ENCODE measurements at regions not wholly inside any gene's neighbourhood (a gene's known extent, or its start where the extent isn't known, plus 50 kb on each side); places are given as distances from the start of the nearest gene placed in this dataset.
"Not testable (repeated sequence)": the region's sequence is repeated elsewhere in the genome, so short reads cannot be mapped to it uniquely, and the experiment has no call there.

DNA sequence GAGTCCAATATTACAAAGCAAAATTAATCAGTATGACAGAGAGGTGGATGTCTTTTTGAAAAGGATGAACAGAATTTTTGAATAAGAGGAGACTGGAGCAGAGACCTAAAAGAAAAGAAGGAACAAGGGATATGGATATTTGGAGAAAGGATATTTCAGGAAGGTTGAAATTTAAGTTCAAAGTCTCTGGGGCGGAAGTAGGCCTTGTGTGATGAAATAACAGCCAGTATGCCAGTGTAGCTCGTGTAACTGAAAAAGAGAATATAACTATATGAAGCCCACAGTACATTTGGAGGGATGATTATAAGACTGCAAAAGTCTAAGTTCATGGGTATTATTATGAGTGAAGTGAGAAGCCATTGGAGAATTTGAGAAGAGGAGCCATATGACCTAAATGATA is 766.7 kb downstream of the GBE1 start:
- DNase-seq (ENCODE audit: low read depth in 2 of 3, low spot score in 2 of 3) = no peak

DNA sequence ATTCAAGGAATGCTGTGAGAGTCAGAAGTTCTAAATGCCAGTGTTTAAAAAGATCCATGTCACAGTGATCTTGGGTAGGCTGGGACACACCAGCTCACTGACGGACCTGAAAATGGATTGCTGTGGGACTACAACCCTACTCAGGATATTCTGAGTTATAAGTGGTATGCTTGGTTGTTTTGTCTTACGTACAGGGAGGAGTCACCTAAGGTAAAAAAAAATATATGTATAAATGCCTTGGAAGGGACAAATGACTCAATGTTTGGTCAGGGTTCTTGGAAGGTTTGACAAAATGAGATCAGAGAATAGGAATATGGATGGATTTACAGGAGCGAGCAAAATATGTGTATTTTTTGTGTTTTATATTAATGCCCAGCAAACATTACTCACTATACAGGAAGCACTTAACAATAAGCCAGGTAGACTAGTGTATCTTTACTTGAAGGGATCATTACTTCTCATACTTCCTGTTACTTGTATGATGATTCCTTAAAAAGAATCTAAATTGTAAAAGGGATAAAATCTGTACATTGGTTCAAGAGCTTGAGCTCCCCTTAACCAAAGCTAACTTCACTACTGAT is 767.3 kb downstream of the GBE1 start:
- DNase-seq (ENCODE audit: low read depth in 2 of 3, low spot score in 2 of 3) = no peak

DNA sequence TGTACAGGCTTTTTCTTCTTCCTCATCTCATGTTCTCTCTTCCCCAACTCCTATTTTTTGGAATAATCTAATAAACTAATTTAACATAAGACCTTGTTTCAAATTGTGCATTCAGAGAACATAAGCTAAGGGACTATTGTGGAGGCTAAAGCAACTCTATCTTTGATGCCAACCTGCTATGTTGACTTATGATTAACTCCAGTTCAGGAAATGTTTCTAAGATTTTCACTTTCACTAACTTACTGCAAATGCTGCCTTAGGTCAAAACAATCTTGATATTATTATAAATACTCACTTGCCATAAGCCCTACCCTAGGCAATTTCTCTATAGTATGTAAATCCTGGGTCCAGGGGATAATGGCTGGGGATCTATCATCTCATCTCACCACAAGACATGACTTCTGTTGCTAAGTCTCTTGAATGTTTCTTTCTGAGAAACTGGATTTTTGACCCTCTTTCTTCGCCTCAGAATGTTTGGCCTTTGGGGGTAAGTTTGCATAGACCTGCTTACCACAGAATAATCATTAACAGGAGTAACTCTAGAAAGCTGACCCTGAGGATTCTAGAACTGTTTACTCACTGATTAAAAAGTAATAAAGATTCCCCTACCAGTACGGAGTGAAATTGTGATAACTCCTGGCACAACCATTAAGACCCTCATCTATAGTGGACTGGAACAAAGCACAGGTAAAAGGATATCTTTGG is 768.1 kb downstream of the GBE1 start:
- no peak for DNase-seq (ENCODE audit: low read depth in 2 of 3, low spot score in 2 of 3)

DNA sequence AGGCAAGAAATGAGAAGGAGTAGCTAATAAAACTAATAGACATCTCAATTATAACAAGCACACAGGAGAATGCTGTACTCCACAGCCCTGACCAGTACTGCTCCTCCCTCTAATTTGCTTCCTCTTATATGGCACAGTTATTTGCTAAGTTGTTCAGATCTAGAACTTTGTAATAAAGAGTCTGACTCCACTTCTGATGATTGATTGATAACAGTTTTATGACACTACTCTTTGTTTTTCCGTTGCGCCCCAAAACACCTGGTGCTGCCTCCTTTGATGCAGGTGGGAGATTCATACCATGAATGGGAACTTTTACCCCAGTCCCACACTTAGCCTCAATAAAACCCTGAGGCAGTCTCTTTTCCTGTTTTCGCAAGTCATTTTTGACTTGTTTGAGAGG is 777.7 kb downstream of the GBE1 start:
- DNase-seq (ENCODE audit: low read depth in 2 of 3, low spot score in 2 of 3) = no peak

DNA sequence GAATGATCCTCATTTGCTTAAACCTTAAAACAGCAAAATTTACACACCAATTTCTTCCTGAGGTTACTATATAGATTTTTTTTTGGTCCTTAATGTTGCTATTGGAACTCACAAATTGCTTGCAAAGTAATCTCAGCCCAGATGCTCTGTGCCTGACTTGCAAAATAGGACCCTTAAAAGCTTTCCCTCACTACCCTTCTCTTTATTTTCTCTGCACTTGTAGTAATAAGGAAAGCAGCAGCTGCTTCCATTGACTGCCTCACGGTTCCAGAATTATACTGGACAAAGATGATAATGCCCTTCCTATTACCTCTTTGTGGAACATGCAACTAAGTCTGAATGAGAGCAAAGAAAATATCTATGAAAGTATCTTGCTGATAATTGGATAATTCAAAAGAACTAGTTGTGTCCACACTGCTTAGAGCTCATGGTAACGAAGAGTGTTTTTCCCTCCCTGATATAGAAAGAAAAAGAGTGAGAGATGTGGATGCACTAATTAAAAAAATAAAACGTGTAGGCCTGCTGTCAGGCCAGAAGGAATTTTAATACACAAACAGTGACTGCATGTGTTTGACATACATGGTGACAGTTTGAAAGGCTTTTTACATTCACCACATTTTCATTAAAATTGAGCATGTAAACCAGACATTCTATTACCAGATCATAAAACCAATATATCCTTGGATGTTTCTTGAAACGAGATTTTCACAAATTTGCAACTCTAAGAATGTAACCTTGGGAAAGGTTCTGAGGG is 783.1 kb downstream of the GBE1 start:
- no peak for DNase-seq (ENCODE audit: low read depth in 2 of 3, low spot score in 2 of 3)

DNA sequence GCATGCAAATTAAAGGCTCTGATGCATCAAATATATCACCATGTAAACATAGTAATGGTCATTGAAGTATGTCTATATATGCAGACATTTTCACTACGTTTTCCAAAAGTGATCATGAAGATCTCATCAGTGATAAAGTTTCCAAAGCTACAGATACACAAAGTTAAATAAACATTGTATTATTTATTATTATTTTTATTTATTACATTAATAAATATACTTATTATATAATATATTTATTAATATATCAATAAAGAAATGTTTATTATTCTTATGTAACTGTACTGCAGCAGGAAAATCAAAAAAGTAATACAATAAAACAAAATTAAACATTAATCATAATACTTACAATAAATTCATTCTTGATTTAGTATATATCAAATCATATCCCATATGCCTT is 791.2 kb downstream of the GBE1 start:
- DNase-seq (ENCODE audit: low read depth in 2 of 3, low spot score in 2 of 3) = no peak

DNA sequence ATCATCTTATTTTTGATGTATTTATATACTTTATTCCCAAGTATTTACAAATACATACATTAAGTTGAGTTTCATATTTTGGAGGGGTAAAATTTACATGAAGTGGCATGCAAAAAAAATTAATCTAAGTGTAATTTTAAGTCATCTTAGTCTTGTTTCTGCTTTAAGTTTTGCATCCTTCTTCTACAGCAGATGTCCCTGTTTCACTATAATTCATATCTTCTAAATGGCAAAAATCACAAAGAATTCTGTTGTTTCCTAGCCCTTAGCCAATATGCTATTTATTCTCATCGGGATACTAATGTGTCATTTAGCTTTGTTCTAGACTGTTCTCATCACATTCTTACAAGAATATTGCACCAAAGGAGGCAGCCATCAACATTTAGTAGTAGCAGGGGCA is 831.9 kb downstream of the GBE1 start:
- DNase-seq (ENCODE audit: low read depth in 2 of 3, low spot score in 2 of 3) = no peak

DNA sequence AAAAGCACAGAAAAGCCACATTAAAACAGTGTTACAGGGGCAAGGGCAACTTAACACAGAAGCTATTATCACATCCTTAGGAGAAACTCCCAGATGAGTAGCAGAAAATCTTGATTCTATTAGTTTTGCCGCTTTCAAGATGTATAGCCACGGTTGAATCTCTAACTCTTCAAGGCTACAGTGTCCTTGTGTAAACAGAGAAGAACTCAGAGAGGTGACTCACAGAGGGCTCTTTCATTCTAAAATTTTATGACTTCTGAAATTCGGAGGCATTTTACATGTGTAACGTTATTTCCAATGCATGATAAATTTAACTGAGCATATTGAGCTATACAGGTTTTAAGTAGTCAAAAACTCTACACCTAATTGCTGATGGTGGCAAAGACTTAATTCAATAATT is 846.6 kb downstream of the GBE1 start:
- no peak for DNase-seq (ENCODE audit: low read depth in 2 of 3, low spot score in 2 of 3)

DNA sequence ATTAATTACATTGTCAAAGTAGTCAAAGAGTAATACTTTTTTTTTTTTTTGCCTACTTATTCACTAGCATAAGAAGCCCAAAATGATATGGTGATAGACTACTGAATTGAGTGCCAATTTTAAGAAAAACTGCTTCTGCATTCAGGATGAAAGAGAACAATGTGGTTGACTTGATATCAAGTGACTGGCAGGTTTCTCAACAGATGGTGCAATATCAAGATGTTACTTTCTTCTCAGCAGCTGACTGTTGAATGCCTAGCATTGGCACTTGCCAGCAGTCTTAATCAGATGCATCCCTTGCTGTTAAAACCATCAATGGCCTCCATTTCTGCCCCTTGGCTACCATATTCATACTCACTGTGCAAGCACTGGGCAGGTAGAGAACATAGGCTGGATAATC is 863.2 kb downstream of the GBE1 start:
- DNase-seq (ENCODE audit: low read depth in 2 of 3, low spot score in 2 of 3) = peak in 2 of 3 donors; percentile 3 to 32

DNA sequence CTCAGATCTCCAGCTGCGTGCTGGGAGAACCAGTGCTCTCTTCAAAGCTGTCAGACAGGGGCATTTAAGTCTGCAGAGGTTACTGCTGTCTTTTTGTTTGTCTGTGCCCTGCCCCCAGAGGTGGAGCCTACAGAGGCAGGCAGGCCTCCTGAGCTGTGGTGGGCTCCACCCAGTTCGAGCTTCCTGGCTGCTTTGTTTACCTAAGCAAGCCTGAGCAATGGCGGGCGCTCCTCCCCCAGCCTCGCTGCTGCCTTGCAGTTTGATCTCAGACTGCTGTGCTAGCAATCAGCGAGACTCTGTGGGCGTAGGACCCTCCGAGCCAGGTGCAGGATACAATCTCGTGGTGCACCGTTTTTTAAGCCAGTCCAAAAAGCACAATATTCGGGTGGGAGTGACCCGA is 864.4 kb downstream of the GBE1 start:
- DNase-seq (ENCODE audit: low read depth in 2 of 3, low spot score in 2 of 3) = not testable (repeated sequence)

DNA sequence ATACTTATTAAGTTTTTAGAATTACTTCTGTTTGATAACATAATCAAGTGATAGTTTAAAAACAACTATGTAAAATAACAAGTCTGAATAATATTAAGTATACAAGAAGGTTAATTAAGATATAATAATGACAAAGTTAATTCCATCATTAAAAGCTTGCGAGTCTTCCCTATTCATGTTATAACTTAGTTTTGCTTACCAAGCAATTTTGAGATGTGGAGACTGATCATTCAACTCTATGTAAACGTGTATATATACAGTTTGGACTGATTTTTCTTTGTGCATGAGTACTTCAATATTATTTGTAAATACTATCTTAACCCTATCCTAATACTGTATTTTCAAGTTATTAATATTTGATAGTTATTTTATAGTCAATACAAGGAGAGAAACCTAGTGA is 870.9 kb downstream of the GBE1 start:
- no peak for DNase-seq (ENCODE audit: low read depth in 2 of 3, low spot score in 2 of 3)

DNA sequence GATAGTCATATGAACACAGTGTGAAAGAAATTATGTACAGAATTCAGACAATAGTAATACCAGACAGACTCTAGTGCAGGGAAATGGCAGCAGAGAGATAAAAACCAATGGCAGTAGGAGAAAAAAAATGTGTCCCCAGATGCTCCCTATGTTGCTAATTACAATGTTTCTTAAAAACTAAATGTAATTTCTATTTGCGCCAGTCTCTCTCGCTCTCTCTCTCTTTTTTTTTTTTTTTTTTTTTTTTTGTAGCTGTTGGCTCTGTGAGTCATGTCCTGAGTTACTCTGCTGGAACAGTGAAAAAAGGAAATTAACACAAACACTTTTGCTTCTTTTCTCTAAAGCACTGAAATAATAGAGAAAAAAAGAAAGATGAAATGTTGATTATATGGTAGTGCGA is 871.9 kb downstream of the GBE1 start:
- peak in 1 of 3 donors; percentile 2 for DNase-seq (ENCODE audit: low read depth in 2 of 3, low spot score in 2 of 3)

DNA sequence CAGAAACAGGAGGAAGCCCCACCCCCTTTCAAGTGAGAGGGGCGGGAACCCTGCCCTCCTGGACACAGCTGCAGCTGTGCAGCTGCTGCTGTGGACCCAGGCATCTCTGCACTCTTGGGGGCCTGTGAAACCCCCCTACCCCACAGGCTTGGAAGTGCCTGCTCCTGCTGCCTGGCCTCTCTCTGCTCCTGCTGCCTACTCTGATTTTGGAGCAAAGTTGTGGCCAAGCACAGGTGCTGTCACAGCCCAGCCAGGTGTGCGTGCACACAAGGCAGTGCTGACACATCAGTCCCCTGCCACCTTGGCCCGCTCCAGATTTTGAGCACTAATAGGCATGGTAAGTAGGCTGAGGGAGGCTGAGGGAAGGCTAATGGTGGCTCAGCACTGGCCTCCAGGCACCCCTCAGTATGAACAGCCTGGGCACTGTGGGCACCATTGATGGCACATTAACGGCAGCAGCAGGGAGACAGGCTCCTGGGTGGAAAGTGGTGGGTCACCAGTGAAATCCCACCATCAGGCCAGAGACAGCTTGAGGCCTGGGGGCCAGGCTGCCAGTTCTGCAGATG is 890.9 kb downstream of the GBE1 start:
- DNase-seq (ENCODE audit: low read depth in 2 of 3, low spot score in 2 of 3) = no peak

DNA sequence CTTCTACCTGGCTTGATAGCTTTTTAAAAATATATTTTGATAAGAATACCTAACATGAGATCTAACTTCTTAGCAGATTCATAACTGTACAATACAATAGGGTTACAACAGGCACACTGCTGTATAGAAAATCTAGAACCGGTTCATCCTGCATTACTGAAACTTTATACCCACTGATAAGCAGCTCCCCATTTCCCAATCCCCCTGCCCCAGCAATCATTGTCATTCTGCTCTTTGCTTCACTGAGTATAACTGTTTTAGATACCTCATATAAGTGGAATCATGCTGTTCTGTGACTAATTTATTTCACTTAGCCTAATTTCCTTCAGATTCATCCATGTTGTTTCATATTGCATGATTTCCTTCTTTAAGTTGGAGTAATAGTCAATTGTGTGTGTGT is 906.0 kb downstream of the GBE1 start:
- no peak for DNase-seq (ENCODE audit: low read depth in 2 of 3, low spot score in 2 of 3)

DNA sequence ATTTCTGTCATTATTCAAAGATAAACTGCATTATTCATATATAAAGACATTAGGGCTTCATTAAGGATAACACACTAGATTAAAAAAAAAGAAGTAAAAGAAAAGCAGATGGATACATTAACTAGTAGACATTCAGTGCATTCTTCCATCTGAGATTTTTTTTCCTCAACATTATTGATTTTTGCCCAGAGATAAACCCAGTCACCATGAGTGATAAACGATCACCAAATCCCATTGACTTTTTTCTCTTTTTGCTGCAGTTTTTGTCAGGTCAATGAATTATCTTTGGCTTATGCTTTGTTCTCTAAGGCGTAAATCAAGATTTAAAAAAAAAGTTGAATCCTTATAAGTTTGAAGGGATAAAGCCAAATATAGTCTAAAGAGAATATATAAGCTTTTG is 925.0 kb downstream of the GBE1 start:
- DNase-seq (ENCODE audit: low read depth in 2 of 3, low spot score in 2 of 3) = no peak

DNA sequence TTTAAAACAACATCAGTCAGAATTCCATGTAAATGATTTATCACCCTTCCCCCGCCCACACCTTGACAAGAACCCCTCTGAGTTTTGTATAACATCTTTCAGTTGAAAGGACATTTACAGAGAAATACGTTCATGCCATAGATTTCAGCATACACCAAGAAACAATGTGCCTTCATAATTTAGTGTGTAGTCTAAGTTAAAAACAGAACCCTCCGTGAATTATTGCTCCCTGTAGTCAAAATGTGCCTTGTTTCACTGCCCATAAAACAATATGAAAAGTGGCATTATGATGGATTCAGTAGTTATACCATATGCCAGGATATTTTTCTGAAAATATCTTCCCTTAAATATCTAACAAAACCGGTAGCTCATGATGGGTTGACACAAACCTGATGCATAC is 953.9 kb downstream of the GBE1 start:
- no peak for DNase-seq (ENCODE audit: low read depth in 2 of 3, low spot score in 2 of 3)

DNA sequence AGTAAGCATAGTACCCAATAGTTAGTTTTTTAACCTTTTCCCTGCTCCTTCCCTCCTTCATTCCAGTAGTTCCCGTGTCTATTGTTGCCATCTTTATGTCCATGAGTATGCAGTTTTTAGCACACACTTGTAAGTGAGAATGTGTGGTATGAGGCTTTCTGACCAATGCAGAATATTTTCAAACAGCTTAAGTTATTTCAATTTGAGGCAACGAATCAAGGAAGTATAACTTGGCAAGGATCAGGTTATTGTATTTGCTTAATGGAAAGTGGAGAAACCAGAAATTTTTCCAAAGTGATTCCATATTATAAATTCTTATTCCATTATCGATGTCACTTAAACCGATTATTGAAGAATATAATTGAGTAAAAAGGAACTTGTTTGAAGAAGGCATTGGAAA is 954.8 kb downstream of the GBE1 start:
- DNase-seq (ENCODE audit: low read depth in 2 of 3, low spot score in 2 of 3) = no peak

DNA sequence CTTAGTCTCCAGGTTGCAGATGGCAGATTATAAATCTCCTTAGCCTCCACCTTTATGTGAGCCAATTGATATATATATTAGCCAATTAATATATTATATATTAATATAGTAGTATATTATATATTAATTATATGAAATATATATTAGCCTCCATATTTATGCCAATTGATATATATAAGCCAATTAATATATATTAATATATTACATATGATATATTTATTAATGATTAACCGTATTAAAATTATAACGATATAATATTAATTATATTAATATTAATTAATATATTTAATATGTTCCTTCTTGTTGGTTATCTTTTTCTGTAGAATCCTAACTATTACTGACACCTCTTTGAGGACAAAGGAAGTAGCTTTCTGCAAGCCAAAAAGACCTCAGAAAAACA is 972.5 kb downstream of the GBE1 start:
- DNase-seq (ENCODE audit: low read depth in 2 of 3, low spot score in 2 of 3) = no peak

DNA sequence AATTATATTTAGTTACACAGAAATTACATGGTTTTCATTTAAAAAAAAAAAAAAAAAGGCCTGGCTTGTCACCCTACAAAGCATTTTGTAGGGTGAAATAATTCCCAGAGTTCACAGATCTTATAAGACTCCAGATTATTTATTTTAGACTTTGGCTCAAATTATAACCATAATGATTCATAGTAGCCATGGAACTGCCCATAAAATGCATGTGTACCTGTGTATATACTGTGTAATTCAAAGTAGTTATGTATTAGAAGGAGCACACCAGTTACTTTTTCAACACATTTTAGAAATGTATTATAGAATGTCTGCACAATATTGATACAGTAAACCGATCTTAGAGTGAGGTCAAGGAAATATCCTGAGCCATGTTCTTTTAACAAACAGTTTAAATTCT is 975.6 kb downstream of the GBE1 start:
- DNase-seq (ENCODE audit: low read depth in 2 of 3, low spot score in 2 of 3) = no peak

DNA sequence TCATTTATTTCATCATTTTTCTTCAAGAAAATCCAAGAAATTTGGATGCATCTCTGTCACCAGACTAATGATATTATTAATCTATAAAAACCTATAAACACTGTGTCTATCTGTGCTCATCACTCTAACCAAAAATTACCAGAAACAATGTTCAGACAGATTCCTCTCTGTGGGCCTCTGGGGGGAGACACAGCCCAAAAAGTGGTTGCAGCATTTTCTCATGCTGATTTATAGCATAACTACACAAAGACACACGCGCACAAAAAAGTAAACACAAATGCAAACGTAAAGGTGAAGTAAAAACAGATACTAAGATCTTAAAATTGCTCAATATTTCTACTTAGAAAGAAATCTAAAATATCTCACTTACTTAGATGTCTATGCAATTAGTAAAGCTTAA is 976.0 kb downstream of the GBE1 start:
- DNase-seq (ENCODE audit: low read depth in 2 of 3, low spot score in 2 of 3) = peak in 1 of 3 donors; percentile 3

DNA sequence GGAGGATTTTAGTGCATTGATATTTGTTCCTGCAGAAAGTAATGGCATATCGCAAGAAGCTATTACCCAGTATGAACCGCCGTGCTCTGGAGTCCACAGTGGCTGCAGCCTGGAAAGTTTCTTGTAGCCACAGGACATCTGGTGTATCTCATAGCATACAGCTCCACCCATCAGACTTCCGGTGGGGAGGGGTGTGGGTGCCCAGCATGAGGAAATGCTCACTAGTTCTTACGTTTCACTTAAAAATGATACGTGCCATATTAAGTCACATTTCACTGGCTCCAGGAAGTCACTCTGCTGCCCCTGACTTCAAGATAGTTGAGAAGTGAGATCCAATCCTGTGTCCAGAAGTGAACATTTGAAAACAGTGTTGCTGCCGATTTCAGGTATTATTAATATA is 990.4 kb downstream of the GBE1 start:
- DNase-seq (ENCODE audit: low read depth in 2 of 3, low spot score in 2 of 3) = peak in 2 of 3 donors; percentile 5 to 50

Measured in hematopoietic multipotent progenitor cell (in vitro differentiated cells).